ENCODE measurements at regions not wholly inside any gene's neighbourhood (a gene's known extent, or its start where the extent isn't known, plus 50 kb on each side); places are given as distances from the start of the nearest gene placed in this dataset.

DNA sequence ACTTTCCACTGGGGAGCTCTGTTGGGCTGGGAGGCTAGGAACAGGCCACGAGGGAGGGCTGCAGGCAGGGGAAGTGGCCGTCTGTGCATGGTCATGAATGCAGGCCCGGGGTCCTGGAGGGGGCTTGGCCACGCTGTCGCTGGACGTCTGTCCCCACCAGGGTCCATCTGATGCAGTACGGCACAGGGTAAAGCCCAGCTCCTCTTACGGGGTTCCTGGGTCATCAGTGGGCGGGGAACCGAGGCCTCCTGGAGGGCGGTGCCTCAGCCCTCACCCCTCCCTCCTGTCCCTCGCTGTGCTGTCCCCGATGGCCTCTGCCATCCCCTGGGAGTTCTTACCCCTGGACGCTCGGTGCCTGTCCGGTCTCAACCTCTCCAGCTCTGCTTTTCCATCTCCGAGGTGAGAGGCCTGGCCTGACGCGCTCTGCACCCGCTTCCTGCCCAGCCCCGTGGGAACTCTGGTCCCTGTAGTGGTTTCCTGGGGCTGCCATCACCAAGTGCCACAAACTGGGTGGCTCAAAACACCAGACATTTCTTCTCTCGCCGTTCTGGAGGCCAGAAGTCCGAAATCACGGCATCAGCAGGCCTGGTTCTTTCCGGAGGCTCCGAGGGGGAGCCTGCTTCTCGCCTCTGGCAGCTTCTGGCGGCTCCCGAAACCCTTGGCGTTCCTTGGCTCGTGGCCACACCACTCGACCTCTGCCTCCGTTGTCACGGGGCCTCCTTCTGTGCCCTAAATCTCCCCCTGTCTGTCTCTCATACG, 182.8 kb downstream of the SEC14L1 start:
- H3K9me3 ChIP-seq: no peaks in the 10 kb centered on the region
- H3K4me3 ChIP-seq (ENCODE audit: low read depth in 1 of 2, low read length in 1 of 2): no peak overlapping the region
- TF ChIP-seq, protein P1, sequence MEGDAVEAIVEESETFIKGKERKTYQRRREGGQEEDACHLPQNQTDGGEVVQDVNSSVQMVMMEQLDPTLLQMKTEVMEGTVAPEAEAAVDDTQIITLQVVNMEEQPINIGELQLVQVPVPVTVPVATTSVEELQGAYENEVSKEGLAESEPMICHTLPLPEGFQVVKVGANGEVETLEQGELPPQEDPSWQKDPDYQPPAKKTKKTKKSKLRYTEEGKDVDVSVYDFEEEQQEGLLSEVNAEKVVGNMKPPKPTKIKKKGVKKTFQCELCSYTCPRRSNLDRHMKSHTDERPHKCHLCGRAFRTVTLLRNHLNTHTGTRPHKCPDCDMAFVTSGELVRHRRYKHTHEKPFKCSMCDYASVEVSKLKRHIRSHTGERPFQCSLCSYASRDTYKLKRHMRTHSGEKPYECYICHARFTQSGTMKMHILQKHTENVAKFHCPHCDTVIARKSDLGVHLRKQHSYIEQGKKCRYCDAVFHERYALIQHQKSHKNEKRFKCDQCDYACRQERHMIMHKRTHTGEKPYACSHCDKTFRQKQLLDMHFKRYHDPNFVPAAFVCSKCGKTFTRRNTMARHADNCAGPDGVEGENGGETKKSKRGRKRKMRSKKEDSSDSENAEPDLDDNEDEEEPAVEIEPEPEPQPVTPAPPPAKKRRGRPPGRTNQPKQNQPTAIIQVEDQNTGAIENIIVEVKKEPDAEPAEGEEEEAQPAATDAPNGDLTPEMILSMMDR (IDR thresholded peaks at IDR 0.05): no peak
- no peaks in the 10 kb centered on the region for H3K27me3 ChIP-seq
- peak overlapping the region; percentile 82 for H3K27ac ChIP-seq
- H3K4me1 ChIP-seq (ENCODE audit: control insufficient read depth in 1 of 2, insufficient read depth in 1 of 2, low read depth in 1 of 2, low read length in 1 of 2): peaks cover 84% of the 10 kb centered on the region in 2 experiments
- no peaks in the 10 kb centered on the region for H3K36me3 ChIP-seq

DNA sequence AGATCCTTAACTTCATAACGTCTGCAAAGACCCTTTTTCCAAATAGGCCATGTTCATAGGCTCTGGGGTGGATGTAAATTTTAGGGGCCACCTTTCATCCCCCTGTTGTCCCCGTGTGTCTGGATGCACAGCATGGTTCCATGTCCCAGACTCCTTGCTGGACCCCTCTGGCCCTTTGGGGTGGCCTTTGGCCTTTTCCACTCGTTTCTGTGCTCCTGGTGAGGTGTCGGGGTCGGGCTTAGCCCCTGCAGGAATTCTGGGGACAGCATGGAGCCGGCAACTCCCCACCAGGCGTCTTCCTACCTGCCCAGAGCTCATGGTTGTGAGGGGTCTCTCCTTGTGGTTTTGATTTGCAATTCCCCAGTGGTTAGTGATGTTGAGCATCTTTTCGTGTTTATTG, 183.5 kb downstream of the SEC14L1 start:
- no peaks in the 10 kb centered on the region for H3K9me3 ChIP-seq
- no peak overlapping the region for H3K4me3 ChIP-seq (ENCODE audit: low read depth in 1 of 2, low read length in 1 of 2)
- no peaks in the 10 kb centered on the region for H3K36me3 ChIP-seq
- H3K27me3 ChIP-seq: no peaks in the 10 kb centered on the region
- H3K4me1 ChIP-seq (ENCODE audit: control insufficient read depth in 1 of 2, insufficient read depth in 1 of 2, low read depth in 1 of 2, low read length in 1 of 2): peaks cover 79 to 80% of the 10 kb centered on the region in 2 experiments
- no peak overlapping the region for H3K27ac ChIP-seq
- TF ChIP-seq, protein P1 (IDR thresholded peaks at IDR 0.05): no peak

DNA sequence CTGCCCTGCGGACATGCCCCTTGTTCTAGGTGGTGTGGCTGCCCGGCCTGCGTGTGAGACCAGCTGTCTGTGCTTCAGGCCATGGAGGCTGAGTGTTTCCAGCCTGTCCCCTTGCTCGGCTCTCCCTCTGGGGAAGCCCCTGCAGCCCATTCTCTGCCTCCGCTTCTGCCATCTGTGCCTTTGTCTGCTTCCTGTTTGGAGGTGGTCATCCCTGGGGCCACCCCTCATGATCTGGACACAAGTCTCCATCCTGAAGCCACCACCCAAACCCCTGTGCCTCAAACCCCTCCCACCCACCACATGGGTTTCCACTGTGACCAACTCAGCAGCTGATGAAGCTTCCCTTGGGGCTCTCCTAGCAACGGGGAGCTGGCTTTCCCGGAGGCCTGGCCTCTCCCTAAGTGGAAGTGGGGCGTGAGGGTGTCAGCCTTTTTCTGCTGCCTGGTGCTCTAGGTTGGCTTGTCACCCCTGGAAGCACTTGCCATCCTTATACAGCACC, 184.9 kb downstream of the SEC14L1 start:
- H3K4me3 ChIP-seq (ENCODE audit: low read depth in 1 of 2, low read length in 1 of 2): no peak overlapping the region
- peak overlapping the region; percentile 67 for H3K27ac ChIP-seq
- H3K36me3 ChIP-seq: no peaks in the 10 kb centered on the region
- TF ChIP-seq, protein P1 (IDR thresholded peaks at IDR 0.05): no peak
- no peaks in the 10 kb centered on the region for H3K9me3 ChIP-seq
- no peaks in the 10 kb centered on the region for H3K27me3 ChIP-seq
- peaks cover 72 to 73% of the 10 kb centered on the region in 2 experiments for H3K4me1 ChIP-seq (ENCODE audit: control insufficient read depth in 1 of 2, insufficient read depth in 1 of 2, low read depth in 1 of 2, low read length in 1 of 2)

DNA sequence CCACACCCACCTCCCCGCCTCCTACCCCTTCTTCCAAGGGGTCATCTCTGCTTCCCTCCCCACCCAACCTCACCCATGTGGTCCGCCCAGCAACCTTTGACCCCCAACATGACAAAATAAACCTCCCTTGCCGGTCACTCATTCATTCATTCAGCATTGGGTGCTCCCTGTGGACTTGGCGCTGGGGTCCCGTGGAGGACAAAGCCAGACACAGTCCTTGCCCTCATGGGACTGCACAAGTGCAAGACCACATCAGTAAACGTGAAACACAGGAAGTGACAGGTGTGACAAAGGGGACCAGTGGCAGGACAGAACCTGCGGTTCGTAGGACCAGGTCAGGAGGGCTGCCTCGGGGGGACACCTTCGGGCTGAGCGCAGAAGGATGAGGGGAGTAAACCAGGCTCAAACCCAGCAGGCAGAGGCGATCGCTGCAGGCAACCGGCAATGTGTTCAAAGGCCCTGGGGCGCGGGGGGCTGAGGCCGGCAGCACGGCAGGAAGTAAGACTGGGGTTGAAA, 185.4 kb downstream of the SEC14L1 start:
- TF ChIP-seq, protein P1 (IDR thresholded peaks at IDR 0.05): no peak
- Histone ChIP-seq H3K4me3 (ENCODE audit: low read depth in 1 of 2, low read length in 1 of 2) (no peak overlapping the region), H3K4me1 (ENCODE audit: control insufficient read depth in 1 of 2, insufficient read depth in 1 of 2, low read depth in 1 of 2, low read length in 1 of 2) (peaks cover 68 to 70% of the 10 kb centered on the region in 2 experiments), H3K27me3 (no peaks in the 10 kb centered on the region), H3K27ac (peak overlapping the region; percentile 67), H3K9me3 (no peaks in the 10 kb centered on the region), H3K36me3 (no peaks in the 10 kb centered on the region)

DNA sequence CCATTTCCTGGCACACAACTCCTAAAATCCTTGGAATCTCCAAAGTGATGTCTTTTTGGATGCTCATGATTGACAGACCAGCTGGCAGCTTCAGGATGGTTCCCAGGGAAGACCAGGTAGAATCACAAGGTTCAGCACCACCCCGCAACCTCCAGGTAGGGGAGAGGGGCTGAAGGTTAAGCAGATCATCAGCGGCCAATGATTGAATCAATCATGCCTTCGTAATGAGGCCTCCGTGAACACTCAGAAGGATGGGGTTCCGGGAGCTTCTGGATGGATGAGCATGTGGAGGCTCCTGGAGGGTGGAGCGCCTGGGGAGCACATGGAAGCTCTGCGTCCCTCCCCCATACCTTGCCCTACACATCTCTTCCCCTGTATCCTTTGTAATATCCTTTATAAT, 185.9 kb downstream of the SEC14L1 start:
- TF ChIP-seq, protein P1 (IDR thresholded peaks at IDR 0.05): no peak
- Histone ChIP-seq H3K27ac (peak overlapping the region; percentile 67), H3K4me1 (ENCODE audit: control insufficient read depth in 1 of 2, insufficient read depth in 1 of 2, low read depth in 1 of 2, low read length in 1 of 2) (peaks cover 68 to 70% of the 10 kb centered on the region in 2 experiments), H3K4me3 (ENCODE audit: low read depth in 1 of 2, low read length in 1 of 2) (no peak overlapping the region), H3K27me3 (no peaks in the 10 kb centered on the region), H3K9me3 (no peaks in the 10 kb centered on the region), H3K36me3 (no peaks in the 10 kb centered on the region)

Data from neutrophil (primary cell).